OCI-LY3 (cell line): ENCODE measurements at regions not wholly inside any gene's neighbourhood (a gene's known extent, or its start where the extent isn't known, plus 50 kb on each side); places are given as distances from the start of the nearest gene placed in this dataset.
A peak's percentile ranks its signal among the peaks of the same experiment; 100 is the strongest.

Source experiments
- H2AFZ ChIP-seq: fragments of 200-600, 300-600 bp; shearing (Covaris generic); 2 replicates; pipeline ENCODE4 v1.6.0; 2014; ENCODE audit warnings: antibody characterized with exemption, low read depth, low read length
- H3K27ac ChIP-seq: fragments of 200-600, 300-600 bp; sonication (generic); 2 replicates; pipeline ENCODE4 v1.5.1; 2014; ENCODE audit warnings: mild to moderate bottlenecking, low read length, moderate library complexity, mixed read lengths
- H3K27me3 ChIP-seq: fragments of 200-600, 300-600 bp; sonication (generic); 2 replicates; pipeline ENCODE4 v1.6.1; 2014; ENCODE audit warnings: low read depth, low read length, mixed read lengths
- H3K36me3 ChIP-seq: fragments of 200-600, 300-600 bp; sonication (generic); replicated peaks from 2 replicates; pipeline ENCODE3; 2014; ENCODE audit warnings: low read depth, low read length, mixed read lengths
- H3K4me1 ChIP-seq: fragments of 300-600, 200-600 bp; sonication (generic); 2 replicates; pipeline ENCODE4 v1.6.1; 2014; ENCODE audit warnings: low read length, mixed read lengths
- H3K4me2 ChIP-seq: fragments of 200-600, 300-600 bp; sonication (generic); 2 replicates; pipeline ENCODE4 v1.6.1; 2014; ENCODE audit warnings: low read length, mixed read lengths
- H3K4me3 ChIP-seq: fragments of 300-600, 200-600 bp; sonication (generic); 2 replicates; pipeline ENCODE4 v1.5.1; 2014; ENCODE audit warnings: antibody characterized with exemption, mild to moderate bottlenecking, low read length, moderate library complexity
- H3K79me2 ChIP-seq: fragments of 300-600, 200-600 bp; shearing (Covaris generic); 2 replicates; pipeline ENCODE4 v1.6.1; 2014; ENCODE audit warnings: mild to moderate bottlenecking, low read length, mixed read lengths
- H3K9ac ChIP-seq: fragments of 300-600, 200-600 bp; shearing (Covaris generic); 2 replicates; pipeline ENCODE4 v1.6.0; 2014; ENCODE audit warnings: mild to moderate bottlenecking, low read length, moderate library complexity
- H3K9me3 ChIP-seq: fragments of 200-600, 300-600 bp; shearing (Covaris generic); 2 replicates; pipeline ENCODE4 v1.6.1; 2014; ENCODE audit warnings: low read length, mixed read lengths; ENCODE audit not compliant: insufficient read depth
- H4K20me1 ChIP-seq: fragments of 200-600, 300-600 bp; sonication (generic); 2 replicates; pipeline ENCODE4 v1.6.1; 2016; ENCODE audit warnings: low read length, mixed read lengths; ENCODE audit not compliant: insufficient read depth
- CTCF ChIP-seq: fragments of 200-600, 300-600 bp; sonication (generic); IDR thresholded peaks from 2 replicates; pipeline ENCODE4 v1.5.1; 2014; ENCODE audit warnings: antibody characterized with exemption, low read length, low read depth
- EZH2phosphoT487 ChIP-seq: fragments of 200-600 bp; shearing (Covaris generic); IDR thresholded peaks from 2 replicates; pipeline ENCODE4 v1.6.1; 2018; ENCODE audit warnings: antibody characterized with exemption, mixed run types, low read depth

- no peaks in the 10 kb centered on the region for H3K9me3 ChIP-seq
- no peak overlapping the region for H3K9ac ChIP-seq
- no peaks in the 10 kb centered on the region for H4K20me1 ChIP-seq
- H3K4me3 ChIP-seq = no peak overlapping the region
- H3K27ac ChIP-seq = no peak overlapping the region
- no peak overlapping the region for H2AFZ ChIP-seq
- H3K27me3 ChIP-seq = peaks cover 16% of the 10 kb centered on the region
- H3K4me1 ChIP-seq = no peaks in the 10 kb centered on the region
- H3K36me3 ChIP-seq = no peaks in the 10 kb centered on the region
- no peaks in the 10 kb centered on the region for H3K79me2 ChIP-seq
- TF ChIP-seq EZH2phosphoT487 (no peak), CTCF (no peak)
- H3K4me2 ChIP-seq = no peak overlapping the region
Observed at GRCh38 chr9:15113288-15113687, 193.7 kb downstream of the TTC39B start.

GRCh38 chr9:15111071-15111470 is 195.9 kb downstream of the TTC39B start:
- H4K20me1 ChIP-seq = no peaks in the 10 kb centered on the region
- no peaks in the 10 kb centered on the region for H3K36me3 ChIP-seq
- no peak overlapping the region for H3K9ac ChIP-seq
- no peak overlapping the region for H2AFZ ChIP-seq
- no peaks in the 10 kb centered on the region for H3K79me2 ChIP-seq
- no peak overlapping the region for H3K4me2 ChIP-seq
- H3K4me3 ChIP-seq = no peak overlapping the region
- no peaks in the 10 kb centered on the region for H3K9me3 ChIP-seq
- no peak overlapping the region for H3K27ac ChIP-seq
- H3K4me1 ChIP-seq = no peaks in the 10 kb centered on the region
- TF ChIP-seq CTCF (no peak), EZH2phosphoT487 (no peak)
- peaks cover 10% of the 10 kb centered on the region; the same call in 1 of the 2 replicates for H3K27me3 ChIP-seq

- Histone ChIP-seq H2AFZ (no peak overlapping the region), H3K79me2 (no peaks in the 10 kb centered on the region), H3K4me3 (no peak overlapping the region), H3K27me3 (peaks cover 4% of the 10 kb centered on the region), H3K9me3 (no peaks in the 10 kb centered on the region), H3K27ac (no peak overlapping the region), H3K4me2 (no peak overlapping the region), H3K4me1 (no peaks in the 10 kb centered on the region), H3K36me3 (no peaks in the 10 kb centered on the region), H3K9ac (no peak overlapping the region), H4K20me1 (no peaks in the 10 kb centered on the region)
- TF ChIP-seq EZH2phosphoT487 (no peak), CTCF (peak; percentile 72)
Observed at GRCh38 chr9:15104826-15105420, 194.7 kb upstream of the FREM1 start.

GRCh38 chr9:15103290-15103689 is 193.1 kb upstream of the FREM1 start:
- Histone ChIP-seq H3K4me1 (no peaks in the 10 kb centered on the region), H3K27me3 (peaks cover 4% of the 10 kb centered on the region), H4K20me1 (no peaks in the 10 kb centered on the region), H3K36me3 (no peaks in the 10 kb centered on the region), H3K79me2 (no peaks in the 10 kb centered on the region), H3K9me3 (no peaks in the 10 kb centered on the region), H2AFZ (no peak overlapping the region), H3K4me2 (no peak overlapping the region), H3K27ac (no peak overlapping the region), H3K4me3 (no peak overlapping the region), H3K9ac (no peak overlapping the region)
- TF ChIP-seq EZH2phosphoT487 = no peak
- no peak for TF ChIP-seq CTCF
